GM12865 (cell line): ENCODE measurements at regions not wholly inside any gene's neighbourhood (a gene's known extent, or its start where the extent isn't known, plus 50 kb on each side); places are given as distances from the start of the nearest gene placed in this dataset.

Source experiments
- DNase-seq: peaks from one replicate; pipeline ENCODE4 v3.0.0; 2010; ENCODE audit warnings: low read depth
- H3K4me3 ChIP-seq: 2 replicates; pipeline ENCODE4 v1.5.1; 2011; ENCODE audit warnings: mild to moderate bottlenecking, low read depth, low read length, control low read depth
- TF ChIP-seq, protein P1 (sequence below): IDR thresholded peaks from 2 replicates; pipeline ENCODE4 v1.5.1; 2011; ENCODE audit warnings: low read length, control low read depth, low read depth, inconsistent platforms; ENCODE audit not compliant: insufficient read depth; ENCODE audit errors: missing control alignments

DNA sequence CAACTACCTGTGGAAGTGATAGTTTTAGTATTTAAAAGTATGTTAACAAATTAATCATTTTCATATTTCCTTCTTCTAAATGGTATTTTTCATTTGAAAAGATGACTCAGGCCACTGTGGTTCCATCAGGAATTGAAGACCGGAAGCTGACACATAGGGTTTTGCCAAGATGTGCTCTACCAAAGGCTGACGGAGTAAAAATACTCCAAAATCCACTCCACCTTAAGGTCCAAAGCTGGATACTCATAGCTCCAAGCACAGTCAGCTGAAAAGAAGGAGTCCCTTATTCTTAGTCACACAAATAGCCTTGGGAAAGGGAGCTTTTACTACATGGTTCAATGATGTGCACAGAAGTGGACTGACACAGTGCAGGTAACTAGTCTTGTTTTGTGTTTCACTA, 472.0 kb downstream of the ARAP2 start:
- no peak overlapping the region for H3K4me3 ChIP-seq
- TF ChIP-seq, protein P1, sequence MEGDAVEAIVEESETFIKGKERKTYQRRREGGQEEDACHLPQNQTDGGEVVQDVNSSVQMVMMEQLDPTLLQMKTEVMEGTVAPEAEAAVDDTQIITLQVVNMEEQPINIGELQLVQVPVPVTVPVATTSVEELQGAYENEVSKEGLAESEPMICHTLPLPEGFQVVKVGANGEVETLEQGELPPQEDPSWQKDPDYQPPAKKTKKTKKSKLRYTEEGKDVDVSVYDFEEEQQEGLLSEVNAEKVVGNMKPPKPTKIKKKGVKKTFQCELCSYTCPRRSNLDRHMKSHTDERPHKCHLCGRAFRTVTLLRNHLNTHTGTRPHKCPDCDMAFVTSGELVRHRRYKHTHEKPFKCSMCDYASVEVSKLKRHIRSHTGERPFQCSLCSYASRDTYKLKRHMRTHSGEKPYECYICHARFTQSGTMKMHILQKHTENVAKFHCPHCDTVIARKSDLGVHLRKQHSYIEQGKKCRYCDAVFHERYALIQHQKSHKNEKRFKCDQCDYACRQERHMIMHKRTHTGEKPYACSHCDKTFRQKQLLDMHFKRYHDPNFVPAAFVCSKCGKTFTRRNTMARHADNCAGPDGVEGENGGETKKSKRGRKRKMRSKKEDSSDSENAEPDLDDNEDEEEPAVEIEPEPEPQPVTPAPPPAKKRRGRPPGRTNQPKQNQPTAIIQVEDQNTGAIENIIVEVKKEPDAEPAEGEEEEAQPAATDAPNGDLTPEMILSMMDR = no peak
- DNase-seq = no peak

DNA sequence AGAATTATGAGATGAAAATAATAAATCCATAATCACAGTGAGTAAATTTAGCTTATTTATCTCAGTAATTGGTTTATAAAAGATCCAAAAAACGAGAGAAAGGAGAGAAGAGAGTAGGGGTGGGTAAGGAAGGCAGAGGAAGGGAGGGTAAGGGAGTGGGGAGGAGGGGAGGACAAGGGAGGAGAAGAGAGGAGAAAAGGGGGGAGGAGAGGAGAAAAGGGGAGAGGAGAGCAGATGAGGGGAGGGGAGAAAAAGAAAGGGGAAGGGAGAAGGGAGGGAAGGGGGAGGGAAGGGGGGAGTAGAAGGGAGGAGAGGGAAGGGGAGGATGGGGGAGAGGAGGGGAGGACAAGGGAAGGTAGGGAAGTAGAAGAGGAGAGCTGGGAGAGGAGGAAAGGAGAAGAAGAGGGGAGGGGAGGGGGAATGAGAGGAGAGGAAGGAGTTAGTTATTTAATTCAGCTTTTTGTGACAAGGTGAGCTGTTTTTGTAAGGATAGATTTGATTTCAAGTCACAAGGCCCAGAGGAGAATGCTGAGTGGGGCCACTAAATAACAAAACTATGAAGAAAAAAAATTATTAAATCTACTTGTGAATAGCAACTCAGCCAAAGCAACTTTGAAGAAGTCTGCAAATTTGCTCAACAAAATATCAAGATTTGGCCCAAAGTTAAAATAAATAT, 454.3 kb downstream of the ARAP2 start:
- TF ChIP-seq, protein P1 = no peak
- DNase-seq = no peak
- H3K4me3 ChIP-seq = no peak overlapping the region

DNA sequence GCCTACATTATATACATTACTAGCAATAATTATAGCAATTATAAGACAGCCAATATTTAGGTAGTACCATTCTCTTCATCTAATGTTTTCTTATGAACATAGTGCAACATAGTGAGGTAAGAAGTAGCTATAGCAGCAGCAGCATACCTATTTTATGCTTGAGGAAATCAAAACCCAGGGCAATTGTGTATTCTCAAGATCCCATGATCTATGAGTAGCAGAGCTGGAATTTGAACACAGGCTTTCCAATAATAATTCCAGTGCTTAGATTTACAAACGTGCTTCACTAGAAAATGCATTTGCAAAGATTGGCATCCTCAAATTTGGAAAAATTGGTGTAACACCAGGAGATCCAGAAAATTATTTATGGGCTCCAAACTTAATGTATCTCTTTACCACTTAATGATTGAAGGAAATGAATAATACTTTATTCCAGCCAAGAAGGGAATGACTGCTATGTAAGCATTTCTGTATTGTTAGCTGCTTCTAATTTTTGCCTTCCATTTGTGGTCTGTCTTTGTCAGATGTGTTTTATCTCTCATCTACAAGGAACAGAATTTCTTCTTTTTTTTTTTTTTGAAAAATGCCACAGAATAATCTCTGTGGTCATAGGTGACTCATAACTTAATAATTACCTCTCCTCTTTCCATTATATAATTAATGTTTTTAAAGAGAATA, 451.1 kb downstream of the ARAP2 start:
- DNase-seq = no peak
- TF ChIP-seq, protein P1 = no peak
- no peak overlapping the region for H3K4me3 ChIP-seq

DNA sequence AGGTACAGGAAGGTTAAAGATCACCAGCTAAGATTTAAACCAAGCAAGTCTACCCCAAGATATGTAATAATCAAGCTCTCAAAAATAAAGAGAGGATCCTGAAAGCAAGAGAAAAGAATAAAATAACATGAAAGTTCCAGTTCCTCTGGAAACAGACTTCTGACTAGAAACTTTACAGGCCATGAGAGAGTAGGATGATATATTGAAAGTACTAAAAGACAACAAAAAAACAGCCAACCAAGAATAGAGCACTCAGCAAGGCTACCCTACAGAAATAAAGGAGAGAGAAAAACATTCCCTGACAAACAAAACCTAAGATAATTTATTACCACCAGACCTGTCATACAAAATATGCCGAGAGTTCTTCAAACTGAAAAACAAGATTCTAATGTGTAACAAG, 450.5 kb downstream of the ARAP2 start:
- DNase-seq = no peak
- TF ChIP-seq, protein P1 = no peak
- H3K4me3 ChIP-seq = no peak overlapping the region

DNA sequence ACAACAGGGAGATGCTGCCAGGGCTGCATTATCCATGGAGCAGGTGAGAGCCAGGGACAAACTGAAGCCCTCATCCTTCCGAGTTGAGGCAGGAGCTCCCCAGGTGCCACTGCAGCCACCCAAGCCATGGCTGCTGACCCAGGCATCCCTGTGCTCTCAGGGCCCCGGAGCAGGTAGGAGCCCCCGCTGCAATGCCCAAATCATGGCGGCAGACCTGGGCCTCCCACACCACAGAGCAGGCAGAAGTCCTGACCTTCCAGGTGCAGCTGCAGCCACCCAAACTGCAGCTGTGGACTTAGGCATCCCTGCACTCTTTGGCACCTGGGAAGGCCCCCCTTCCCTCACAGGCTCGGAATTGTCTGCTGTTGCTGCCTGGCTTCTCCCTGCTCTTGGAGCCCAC, 443.6 kb downstream of the ARAP2 start:
- no peak for DNase-seq
- no peak overlapping the region for H3K4me3 ChIP-seq
- TF ChIP-seq, protein P1 = no peak

DNA sequence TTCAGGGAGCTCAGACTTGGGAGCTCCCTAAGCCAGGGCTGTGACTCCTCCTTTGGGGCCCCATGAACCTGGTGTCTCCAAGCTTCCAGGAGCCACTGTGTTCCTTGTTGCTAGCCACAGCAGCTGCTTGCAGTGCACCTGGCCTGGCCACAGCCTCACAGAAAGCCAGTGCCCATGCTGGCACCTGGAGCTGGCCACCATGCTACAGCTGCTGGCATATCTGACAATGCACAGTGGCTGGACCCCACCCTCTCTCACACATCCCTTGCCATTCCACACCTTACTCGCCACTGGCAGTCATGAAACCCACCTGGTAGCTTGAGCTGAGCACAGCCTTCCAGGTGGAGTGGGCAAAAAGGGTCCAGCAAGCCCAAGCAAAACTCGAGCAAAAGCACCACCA, 441.7 kb downstream of the ARAP2 start:
- TF ChIP-seq, protein P1 = no peak
- DNase-seq = no peak
- H3K4me3 ChIP-seq = no peak overlapping the region

DNA sequence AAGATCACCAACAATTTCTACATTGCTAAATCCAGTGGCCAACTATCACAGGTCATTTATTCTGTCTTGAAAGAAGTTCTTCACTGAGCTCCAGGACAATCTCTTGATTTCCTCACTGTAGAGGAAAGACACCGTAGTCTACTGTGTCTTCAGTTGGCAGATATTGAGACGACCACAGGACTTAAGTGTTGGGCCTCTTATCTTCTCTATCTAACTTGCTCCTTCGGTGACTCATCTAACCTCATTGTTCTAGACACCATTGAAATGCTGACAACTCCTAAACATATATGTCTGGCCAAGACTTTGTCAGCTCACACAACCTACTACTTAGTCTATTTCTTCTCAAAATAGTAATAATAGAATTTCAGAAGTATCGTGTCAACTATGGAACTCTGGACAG, 425.8 kb downstream of the ARAP2 start:
- no peak overlapping the region for H3K4me3 ChIP-seq
- DNase-seq = no peak
- TF ChIP-seq, protein P1 = no peak
